IPS-18c (cell line): ENCODE measurements at regions not wholly inside any gene's neighbourhood (a gene's known extent, or its start where the extent isn't known, plus 50 kb on each side); places are given as distances from the start of the nearest gene placed in this dataset.
"Not testable (repeated sequence)": the region's sequence is repeated elsewhere in the genome, so short reads cannot be mapped to it uniquely, and the experiment has no call there.

ENCODE experiments used
- H3K4me3 ChIP-seq: 2 replicates; pipeline ENCODE4 v1.7.0; 2013; ENCODE audit warnings: low read depth, mild to moderate bottlenecking, low read length, moderate library complexity; ENCODE audit not compliant: insufficient read depth
- H3K9me3 ChIP-seq: one replicate; pipeline ENCODE4 v1.6.1; 2013; ENCODE audit warnings: mild to moderate bottlenecking, low read length, moderate library complexity; ENCODE audit not compliant: control insufficient read depth, insufficient read depth

DNA sequence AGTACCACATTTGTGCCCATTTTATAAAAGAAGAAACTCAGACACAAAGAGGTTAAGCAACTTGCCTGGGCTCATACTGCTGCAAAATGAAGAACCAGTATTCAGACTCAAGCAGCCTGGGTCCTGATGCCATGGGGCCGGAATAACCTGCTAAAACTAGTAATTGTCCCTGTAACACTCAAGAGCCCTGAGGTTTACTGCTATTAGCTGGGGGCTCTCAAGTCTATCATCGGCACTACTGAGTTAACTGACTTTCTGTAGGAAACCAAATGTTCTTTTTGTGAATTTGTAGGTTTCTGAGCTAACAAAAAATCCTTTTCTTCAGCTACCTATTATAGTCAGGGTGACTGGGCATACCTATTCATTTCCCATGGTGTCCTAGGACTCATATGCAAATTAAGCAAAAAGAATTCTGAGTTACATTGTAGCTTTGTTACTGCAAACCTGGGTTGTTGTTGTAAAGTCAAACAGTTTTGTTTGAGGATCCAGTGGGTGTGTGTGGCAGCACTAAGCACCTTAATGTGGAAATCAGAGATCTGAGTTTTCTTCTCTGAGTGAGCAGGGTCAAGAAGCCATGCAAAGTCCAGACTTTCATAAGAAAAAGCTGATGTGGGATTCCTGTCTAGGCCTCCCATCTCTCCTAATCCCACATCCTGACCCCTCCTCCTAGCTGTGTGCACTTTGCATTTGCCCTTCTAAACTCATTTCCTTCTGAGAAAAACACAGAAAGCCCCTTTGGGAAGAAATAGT, 72.4 kb upstream of the TNP1 start:
- Histone ChIP-seq H3K4me3 (no peak overlapping the region), H3K9me3 (no peaks in the 10 kb centered on the region)

- no peaks in the 10 kb centered on the region for H3K9me3 ChIP-seq
These were observed 70.9 kb upstream of the TNP1 start for GRCh38 chr2:216930716-216931115.

GRCh38 chr2:216929338-216929737, 69.5 kb upstream of the TNP1 start:
- H3K4me3 ChIP-seq, H3K9me3 ChIP-seq: not testable (repeated sequence)

More at GRCh38 chr2:216930716-216931115, 70.9 kb upstream of the TNP1 start:
- no peak overlapping the region for H3K4me3 ChIP-seq

DNA sequence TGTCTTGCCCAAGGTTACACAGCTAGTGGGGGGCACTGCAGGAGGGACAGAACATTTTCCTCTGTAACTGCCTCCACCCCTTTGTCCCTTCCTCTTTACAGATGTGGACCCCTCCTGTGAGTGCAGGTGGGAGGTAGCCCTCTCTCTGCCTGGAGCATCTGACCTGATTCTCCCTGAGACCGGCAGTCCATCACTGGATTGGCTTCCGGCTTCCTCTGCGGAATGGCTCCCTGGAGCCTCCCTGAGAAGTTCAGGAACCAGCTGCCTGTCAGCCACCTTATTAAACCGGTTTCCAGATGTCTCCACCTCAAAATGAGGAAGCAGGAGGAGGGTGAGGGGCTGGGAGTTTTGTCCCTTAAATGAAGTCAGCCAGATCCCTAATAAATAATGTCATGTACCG, 67.3 kb upstream of the TNP1 start:
- no peak overlapping the region for H3K4me3 ChIP-seq
- H3K9me3 ChIP-seq: no peaks in the 10 kb centered on the region

- no peaks in the 10 kb centered on the region for H3K9me3 ChIP-seq
- H3K4me3 ChIP-seq: no peak overlapping the region
These were observed 65.9 kb upstream of the TNP1 start for GRCh38 chr2:216925636-216926366.

DNA sequence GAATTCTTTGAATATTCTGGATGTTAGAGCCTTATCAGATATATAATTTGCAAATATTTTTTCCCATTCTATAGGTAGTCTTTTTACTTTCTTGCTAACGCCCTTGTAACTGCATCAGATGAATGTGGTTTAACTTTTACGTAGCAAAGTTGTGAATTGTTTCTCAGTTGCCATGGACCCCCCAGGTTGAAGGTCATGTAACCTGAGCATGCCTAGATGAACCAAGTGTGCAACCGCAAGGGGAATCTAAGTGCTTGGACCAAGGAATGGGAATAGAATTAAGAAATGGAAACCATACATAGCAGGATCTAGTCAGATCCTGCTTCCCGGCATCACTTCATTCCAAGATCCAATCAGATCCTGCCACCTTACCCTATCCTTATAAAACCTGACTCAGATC, 65.1 kb upstream of the TNP1 start:
- H3K9me3 ChIP-seq: no peaks in the 10 kb centered on the region
- H3K4me3 ChIP-seq: no peak overlapping the region

DNA sequence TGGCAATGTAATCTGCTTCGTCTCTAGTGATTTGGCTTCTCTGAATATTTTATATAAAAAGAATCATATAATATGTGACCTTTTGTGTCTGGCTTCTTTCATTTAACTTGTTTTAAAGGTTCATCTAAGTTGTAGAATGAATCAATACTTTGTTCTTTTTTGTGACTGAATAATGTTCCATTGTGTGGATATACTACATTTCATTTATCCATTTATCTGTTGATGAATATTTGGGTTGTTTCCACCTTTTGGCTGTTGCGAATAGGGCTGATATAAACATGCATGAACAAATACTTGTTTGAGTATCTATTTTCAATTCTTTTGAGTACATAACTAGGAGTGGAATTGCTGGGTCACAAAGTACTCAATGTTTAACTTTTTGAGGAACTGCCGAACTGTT, 63.8 kb upstream of the TNP1 start:
- Histone ChIP-seq H3K9me3 (no peaks in the 10 kb centered on the region), H3K4me3 (no peak overlapping the region)

DNA sequence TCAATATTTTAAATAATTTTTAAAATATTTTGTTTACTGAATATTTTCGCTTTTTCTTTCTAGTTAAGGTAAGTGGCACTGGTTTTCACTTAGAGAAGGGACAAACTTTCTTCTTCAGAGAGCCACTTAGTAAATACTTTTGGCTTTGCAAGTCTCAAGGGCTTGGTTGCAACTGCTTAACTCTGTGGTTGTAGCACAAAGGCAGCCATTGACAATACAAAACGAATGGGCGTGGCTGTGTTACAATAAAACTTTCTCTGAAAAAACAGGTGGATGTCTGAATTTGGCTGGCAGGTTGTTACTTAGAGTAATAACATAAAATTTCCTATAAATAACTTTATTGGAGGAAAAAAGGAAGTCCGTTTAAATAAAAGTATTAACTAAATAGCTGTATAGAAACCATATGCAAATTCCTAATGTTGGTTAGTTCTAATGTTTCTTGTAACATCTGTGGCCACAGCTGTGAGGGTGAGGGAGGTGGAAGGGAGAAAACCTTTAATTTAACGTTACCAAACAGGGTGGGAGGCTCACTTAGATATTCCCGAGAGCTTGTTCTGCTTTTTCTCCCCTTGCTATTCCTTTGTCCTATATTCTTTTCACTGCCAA, 62.4 kb upstream of the TNP1 start:
- Histone ChIP-seq H3K4me3 (no peak overlapping the region), H3K9me3 (no peaks in the 10 kb centered on the region)

GRCh38 chr2:216920937-216921456, 61.1 kb upstream of the TNP1 start:
- H3K9me3 ChIP-seq: no peaks in the 10 kb centered on the region
- no peak overlapping the region; the same call in 1 of the 2 replicates for H3K4me3 ChIP-seq

- Histone ChIP-seq H3K4me3 (no peak overlapping the region; the same call in 1 of the 2 replicates), H3K9me3 (peaks cover 2% of the 10 kb centered on the region)
These were observed 60.4 kb upstream of the TNP1 start for GRCh38 chr2:216920143-216920876.

DNA sequence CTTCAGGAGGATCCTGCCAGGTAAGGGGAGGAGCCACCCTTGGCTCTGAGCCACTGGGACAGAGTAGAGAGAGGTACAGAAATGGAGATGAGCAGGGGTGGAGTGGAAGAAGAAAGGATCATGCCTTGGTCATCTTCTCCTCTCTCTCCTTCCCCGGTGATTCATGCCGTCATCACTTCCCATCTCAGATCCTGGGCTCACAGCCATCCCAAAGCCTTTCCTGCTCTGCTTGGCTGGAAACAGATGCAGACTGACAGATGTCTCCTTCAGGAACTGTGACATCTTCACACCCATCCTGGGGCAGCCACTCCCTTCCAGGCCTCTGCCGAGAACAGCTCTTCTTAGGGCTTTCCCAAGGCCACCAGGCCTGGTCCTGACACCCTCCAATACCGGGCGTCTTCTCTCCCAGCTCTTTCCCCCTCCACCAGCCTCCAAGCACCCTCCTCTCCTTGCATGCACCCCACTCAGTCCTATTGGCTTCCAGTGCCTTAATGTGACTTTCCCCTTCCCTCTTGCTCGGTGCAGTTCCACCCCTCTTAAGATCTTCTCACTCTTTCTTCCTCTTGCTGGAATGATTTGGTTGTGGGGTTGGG, 58.3 kb upstream of the TNP1 start:
- H3K9me3 ChIP-seq: peaks cover 2% of the 10 kb centered on the region
- H3K4me3 ChIP-seq: no peak overlapping the region

GRCh38 chr2:216916956-216917650, 57.2 kb upstream of the TNP1 start:
- Histone ChIP-seq H3K4me3 (no peak overlapping the region), H3K9me3 (peaks cover 2% of the 10 kb centered on the region)

- Histone ChIP-seq H3K9me3 (peaks cover 2% of the 10 kb centered on the region), H3K4me3 (no peak overlapping the region)
These were observed 55.8 kb upstream of the TNP1 start for GRCh38 chr2:216915557-216916150.

DNA sequence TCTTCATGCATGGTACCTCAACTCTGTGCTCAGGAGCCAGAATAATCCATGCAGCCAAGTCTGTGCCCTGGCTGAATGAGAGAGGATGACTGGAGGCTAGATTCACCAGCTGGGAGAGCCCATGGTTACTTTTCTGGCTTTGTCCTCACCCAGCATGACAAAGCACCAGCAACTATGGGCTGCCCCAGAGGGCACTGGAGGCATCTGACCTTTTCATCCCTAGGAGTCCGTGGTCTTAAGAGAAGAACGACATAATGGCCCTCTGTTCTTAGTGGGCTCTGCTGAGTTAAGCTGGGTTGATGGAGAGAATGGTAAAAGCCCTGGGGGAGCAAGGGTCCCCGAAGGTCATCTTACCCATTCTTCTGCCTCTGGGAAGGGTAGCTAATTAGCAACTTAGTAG, 54.6 kb upstream of the TNP1 start:
- peaks cover 2% of the 10 kb centered on the region for H3K9me3 ChIP-seq
- H3K4me3 ChIP-seq: no peak overlapping the region

DNA sequence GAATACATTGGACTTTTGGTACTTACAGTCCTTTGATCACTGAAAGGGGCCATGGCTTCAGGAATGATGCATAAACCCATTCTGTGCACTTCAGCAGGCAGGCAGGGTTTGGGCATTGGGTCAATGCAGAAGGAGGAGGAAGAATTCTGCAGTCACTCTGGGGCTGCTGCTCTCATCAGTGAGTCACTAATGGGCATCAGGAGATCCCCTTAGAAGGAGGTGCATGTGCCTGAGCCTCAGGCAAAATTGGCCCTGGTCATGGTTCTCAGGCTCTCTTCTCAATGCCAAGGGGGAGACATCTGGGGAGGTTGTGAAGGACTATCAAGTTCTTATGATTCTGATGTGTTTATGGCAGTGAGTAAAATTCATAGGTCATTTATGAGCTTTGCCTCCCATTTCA, 52.0 kb upstream of the TNP1 start:
- Histone ChIP-seq H3K4me3 (no peak overlapping the region), H3K9me3 (peaks cover 2% of the 10 kb centered on the region)

- H3K4me3 ChIP-seq: no peak overlapping the region
- H3K9me3 ChIP-seq: peaks cover 2% of the 10 kb centered on the region
These were observed 51.1 kb upstream of the TNP1 start for GRCh38 chr2:216911008-216911407.
